ENCODE measurements at regions not wholly inside any gene's neighbourhood (a gene's known extent, or its start where the extent isn't known, plus 50 kb on each side); places are given as distances from the start of the nearest gene placed in this dataset.

DNA sequence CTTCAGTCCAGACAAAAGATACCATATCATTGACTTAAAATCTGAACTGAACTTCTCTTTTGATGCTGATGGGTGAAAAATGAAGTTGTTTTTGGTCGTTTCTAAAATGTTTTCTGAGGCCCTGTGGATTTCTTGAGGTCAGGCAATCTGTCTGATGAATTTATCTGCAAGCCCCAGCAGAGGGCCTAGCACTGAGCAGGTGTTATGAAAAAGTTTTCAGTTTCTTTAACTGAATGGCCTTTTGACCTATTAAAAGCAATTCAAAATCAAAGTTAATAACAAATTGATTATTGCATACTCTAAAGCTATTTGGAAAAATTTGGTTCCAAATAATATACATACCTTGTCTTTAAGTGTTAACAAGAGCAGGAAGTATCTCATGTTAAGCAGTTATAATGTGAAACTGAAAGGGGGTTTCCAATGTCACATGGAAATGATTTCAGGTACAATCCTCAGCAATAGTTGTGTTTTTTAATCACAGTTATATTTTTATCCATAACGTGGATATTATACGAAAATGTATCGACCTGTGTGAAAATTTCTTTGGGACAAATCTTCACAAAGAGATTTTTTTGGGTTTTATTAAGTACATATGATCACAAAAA is 285.0 kb downstream of the SPANXN1 start:
- no peak for TF ChIP-seq POLR2A (IDR thresholded peaks at IDR 0.05)
- TF ChIP-seq, protein P1, sequence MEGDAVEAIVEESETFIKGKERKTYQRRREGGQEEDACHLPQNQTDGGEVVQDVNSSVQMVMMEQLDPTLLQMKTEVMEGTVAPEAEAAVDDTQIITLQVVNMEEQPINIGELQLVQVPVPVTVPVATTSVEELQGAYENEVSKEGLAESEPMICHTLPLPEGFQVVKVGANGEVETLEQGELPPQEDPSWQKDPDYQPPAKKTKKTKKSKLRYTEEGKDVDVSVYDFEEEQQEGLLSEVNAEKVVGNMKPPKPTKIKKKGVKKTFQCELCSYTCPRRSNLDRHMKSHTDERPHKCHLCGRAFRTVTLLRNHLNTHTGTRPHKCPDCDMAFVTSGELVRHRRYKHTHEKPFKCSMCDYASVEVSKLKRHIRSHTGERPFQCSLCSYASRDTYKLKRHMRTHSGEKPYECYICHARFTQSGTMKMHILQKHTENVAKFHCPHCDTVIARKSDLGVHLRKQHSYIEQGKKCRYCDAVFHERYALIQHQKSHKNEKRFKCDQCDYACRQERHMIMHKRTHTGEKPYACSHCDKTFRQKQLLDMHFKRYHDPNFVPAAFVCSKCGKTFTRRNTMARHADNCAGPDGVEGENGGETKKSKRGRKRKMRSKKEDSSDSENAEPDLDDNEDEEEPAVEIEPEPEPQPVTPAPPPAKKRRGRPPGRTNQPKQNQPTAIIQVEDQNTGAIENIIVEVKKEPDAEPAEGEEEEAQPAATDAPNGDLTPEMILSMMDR (IDR thresholded peaks at IDR 0.05): no peak

Data from esophagus squamous epithelium (tissue), 4 donors.